ENCODE measurements at regions not wholly inside any gene's neighbourhood (a gene's known extent, or its start where the extent isn't known, plus 50 kb on each side); places are given as distances from the start of the nearest gene placed in this dataset.

DNA sequence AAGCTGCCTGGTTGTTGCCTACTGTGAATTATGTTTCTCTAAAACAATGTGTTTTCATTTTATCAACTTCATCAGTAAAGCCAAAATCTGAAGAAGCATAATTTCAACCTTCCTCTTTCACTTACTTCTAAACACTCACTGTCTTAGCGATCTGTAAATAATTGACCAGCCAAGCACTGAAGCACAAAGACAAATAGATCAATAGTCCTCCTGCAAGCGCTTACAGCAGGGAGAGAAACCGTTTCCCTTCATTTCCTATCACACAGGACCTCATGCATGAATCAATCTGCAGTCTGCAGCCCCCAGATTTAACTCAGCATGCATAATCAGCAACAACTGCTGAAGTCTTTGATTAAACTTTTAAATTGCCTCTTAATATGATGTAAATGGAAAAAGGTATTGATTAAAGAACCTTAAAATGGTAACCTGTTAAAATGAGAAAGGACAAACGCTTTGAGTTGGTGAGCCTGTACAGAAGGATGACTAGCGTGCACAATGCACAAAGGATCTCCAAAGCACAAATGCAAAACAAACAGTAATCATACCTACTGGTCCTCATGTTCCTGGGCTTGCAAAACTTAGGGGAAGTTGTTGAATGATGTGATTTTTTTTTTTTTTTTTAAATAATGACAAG is 370.2 kb upstream of the ZNF385D start:
- TF ChIP-seq ZNF274 (IDR thresholded peaks at IDR 0.05; ENCODE audit: low read length) = no peak
- TF ChIP-seq ZNF274 (tag by site-specific recombination; IDR thresholded peaks at IDR 0.05; ENCODE audit: borderline replicate concordance) = no peak
- TF ChIP-seq BCL11A (tag by site-specific recombination; IDR thresholded peaks at IDR 0.05; ENCODE audit: low read depth) = no peak
- TF ChIP-seq, protein P1, sequence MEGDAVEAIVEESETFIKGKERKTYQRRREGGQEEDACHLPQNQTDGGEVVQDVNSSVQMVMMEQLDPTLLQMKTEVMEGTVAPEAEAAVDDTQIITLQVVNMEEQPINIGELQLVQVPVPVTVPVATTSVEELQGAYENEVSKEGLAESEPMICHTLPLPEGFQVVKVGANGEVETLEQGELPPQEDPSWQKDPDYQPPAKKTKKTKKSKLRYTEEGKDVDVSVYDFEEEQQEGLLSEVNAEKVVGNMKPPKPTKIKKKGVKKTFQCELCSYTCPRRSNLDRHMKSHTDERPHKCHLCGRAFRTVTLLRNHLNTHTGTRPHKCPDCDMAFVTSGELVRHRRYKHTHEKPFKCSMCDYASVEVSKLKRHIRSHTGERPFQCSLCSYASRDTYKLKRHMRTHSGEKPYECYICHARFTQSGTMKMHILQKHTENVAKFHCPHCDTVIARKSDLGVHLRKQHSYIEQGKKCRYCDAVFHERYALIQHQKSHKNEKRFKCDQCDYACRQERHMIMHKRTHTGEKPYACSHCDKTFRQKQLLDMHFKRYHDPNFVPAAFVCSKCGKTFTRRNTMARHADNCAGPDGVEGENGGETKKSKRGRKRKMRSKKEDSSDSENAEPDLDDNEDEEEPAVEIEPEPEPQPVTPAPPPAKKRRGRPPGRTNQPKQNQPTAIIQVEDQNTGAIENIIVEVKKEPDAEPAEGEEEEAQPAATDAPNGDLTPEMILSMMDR (tag by site-specific recombination; IDR thresholded peaks at IDR 0.05) = no peak
- no peak for TF ChIP-seq WT1 (tag by site-specific recombination; IDR thresholded peaks at IDR 0.05)
- no peak for TF ChIP-seq ZNF626 (tag by site-specific recombination; IDR thresholded peaks at IDR 0.05)
- no peak for TF ChIP-seq YY1 (tag by site-specific recombination; IDR thresholded peaks at IDR 0.05)
- no peak for TF ChIP-seq TRIM28 (IDR thresholded peaks at IDR 0.05; ENCODE audit: borderline replicate concordance, low read length)
- TF ChIP-seq, protein P2, sequence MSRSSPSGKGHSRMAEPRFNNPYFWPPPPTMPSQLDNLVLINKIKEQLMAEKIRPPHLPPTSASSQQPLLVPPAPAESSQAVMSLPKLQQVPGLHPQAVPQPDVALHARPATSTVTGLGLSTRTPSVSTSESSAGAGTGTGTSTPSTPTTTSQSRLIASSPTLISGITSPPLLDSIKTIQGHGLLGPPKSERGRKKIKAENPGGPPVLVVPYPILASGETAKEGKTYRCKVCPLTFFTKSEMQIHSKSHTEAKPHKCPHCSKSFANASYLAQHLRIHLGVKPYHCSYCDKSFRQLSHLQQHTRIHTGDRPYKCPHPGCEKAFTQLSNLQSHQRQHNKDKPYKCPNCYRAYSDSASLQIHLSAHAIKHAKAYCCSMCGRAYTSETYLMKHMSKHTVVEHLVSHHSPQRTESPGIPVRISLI (tag by site-specific recombination; IDR thresholded peaks at IDR 0.05) = no peak
- TF ChIP-seq OVOL3 (tag by site-specific recombination; IDR thresholded peaks at IDR 0.05) = no peak
- TF ChIP-seq, protein P3, sequence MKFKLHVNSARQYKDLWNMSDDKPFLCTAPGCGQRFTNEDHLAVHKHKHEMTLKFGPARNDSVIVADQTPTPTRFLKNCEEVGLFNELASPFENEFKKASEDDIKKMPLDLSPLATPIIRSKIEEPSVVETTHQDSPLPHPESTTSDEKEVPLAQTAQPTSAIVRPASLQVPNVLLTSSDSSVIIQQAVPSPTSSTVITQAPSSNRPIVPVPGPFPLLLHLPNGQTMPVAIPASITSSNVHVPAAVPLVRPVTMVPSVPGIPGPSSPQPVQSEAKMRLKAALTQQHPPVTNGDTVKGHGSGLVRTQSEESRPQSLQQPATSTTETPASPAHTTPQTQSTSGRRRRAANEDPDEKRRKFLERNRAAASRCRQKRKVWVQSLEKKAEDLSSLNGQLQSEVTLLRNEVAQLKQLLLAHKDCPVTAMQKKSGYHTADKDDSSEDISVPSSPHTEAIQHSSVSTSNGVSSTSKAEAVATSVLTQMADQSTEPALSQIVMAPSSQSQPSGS (tag by site-specific recombination; IDR thresholded peaks at IDR 0.05; ENCODE audit: low read depth) = no peak
- no peak for TF ChIP-seq BCL11B (tag by site-specific recombination; IDR thresholded peaks at IDR 0.05; ENCODE audit: low read depth)

Measured in HEK293 (cell line).